WTC11 (cell line): ENCODE measurements at regions not wholly inside any gene's neighbourhood (a gene's known extent, or its start where the extent isn't known, plus 50 kb on each side); places are given as distances from the start of the nearest gene placed in this dataset.

ENCODE experiments used
- CBFB ChIP-seq: sonication (generic); formaldehyde crosslinking; IDR thresholded peaks from 2 replicates; pipeline ENCODE4 v1.8.1; 2022; ENCODE audit warnings: mild to moderate bottlenecking, low read depth, missing genetic modification reagents
- ESRRA ChIP-seq: sonication (generic); formaldehyde crosslinking; IDR thresholded peaks from 2 replicates; pipeline ENCODE4 v1.8.1; 2022; ENCODE audit warnings: mild to moderate bottlenecking, missing genetic modification reagents, borderline replicate concordance
- GABPB1 ChIP-seq: sonication (generic); formaldehyde crosslinking; IDR thresholded peaks from 2 replicates; pipeline ENCODE4 v1.8.1; 2023; ENCODE audit warnings: mild to moderate bottlenecking, missing genetic modification reagents
- GRHL2 ChIP-seq: fragments of 250-450 bp; sonication (Bioruptor Pico); IDR thresholded peaks from 2 replicates; pipeline ENCODE4 v1.8.0; 2022; ENCODE audit warnings: mild to moderate bottlenecking, moderate library complexity; ENCODE audit not compliant: insufficient replicate concordance, severe bottlenecking
- ZNF317 ChIP-seq: sonication (generic); formaldehyde crosslinking; IDR thresholded peaks from 2 replicates; pipeline ENCODE4 v1.8.1; 2023; ENCODE audit warnings: low read depth, mild to moderate bottlenecking, moderate library complexity, missing genetic modification reagents, borderline replicate concordance
- ZNF423 ChIP-seq: fragments of 250-450 bp; sonication (Bioruptor Pico); IDR thresholded peaks from 2 replicates; pipeline ENCODE4 v2.1.2; 2022; ENCODE audit warnings: mild to moderate bottlenecking, moderate library complexity
- TF ChIP-seq, protein P1 (sequence below): sonication (generic); formaldehyde crosslinking; IDR thresholded peaks from 2 replicates; pipeline ENCODE4 v1.8.1; 2023; ENCODE audit warnings: mild to moderate bottlenecking, moderate library complexity, missing genetic modification reagents
- TF ChIP-seq, protein P2 (sequence below): fragments of 200-600 bp; IDR thresholded peaks from 2 replicates; pipeline ENCODE4 v1.8.0; 2022; ENCODE audit warnings: antibody characterized with exemption
- TF ChIP-seq, protein P3 (sequence below): sonication (generic); formaldehyde crosslinking; IDR thresholded peaks from 2 replicates; pipeline ENCODE4 v1.8.1; 2022; ENCODE audit warnings: missing genetic modification reagents, borderline replicate concordance

DNA sequence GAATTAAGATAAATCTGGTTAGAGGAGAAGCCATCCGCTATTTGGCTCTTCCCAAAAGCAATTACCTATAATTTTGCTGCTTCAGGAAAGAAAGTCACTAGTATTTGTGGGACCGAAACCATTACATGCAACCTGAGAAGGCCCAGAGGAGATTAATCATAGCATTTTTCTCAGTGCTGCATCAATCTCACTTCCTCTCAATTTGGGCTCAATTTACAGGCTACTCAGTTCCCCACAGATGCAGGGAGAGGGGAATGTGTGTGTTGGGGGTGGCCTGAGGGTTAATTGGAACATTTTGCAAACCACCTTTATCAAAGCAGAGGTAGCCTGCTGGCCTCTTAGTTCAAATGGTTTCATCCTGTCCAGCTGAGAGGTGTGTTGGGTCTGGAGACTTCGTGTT is 394.7 kb upstream of the ASIC2 start:
- TF ChIP-seq GABPB1 (no peak), GRHL2 (CRISPR knock-in tag) (no peak), CBFB (CRISPR knock-in tag) (no peak), ZNF317 (no peak), ZNF423 (CRISPR knock-in tag) (no peak), ESRRA (no peak)
- TF ChIP-seq, protein P1, sequence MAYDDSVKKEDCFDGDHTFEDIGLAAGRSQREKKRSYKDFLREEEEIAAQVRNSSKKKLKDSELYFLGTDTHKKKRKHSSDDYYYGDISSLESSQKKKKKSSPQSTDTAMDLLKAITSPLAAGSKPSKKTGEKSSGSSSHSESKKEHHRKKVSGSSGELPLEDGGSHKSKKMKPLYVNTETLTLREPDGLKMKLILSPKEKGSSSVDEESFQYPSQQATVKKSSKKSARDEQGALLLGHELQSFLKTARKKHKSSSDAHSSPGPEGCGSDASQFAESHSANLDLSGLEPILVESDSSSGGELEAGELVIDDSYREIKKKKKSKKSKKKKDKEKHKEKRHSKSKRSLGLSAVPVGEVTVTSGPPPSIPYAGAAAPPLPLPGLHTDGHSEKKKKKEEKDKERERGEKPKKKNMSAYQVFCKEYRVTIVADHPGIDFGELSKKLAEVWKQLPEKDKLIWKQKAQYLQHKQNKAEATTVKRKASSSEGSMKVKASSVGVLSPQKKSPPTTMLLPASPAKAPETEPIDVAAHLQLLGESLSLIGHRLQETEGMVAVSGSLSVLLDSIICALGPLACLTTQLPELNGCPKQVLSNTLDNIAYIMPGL (CRISPR knock-in tag): no peak
- TF ChIP-seq, protein P2, sequence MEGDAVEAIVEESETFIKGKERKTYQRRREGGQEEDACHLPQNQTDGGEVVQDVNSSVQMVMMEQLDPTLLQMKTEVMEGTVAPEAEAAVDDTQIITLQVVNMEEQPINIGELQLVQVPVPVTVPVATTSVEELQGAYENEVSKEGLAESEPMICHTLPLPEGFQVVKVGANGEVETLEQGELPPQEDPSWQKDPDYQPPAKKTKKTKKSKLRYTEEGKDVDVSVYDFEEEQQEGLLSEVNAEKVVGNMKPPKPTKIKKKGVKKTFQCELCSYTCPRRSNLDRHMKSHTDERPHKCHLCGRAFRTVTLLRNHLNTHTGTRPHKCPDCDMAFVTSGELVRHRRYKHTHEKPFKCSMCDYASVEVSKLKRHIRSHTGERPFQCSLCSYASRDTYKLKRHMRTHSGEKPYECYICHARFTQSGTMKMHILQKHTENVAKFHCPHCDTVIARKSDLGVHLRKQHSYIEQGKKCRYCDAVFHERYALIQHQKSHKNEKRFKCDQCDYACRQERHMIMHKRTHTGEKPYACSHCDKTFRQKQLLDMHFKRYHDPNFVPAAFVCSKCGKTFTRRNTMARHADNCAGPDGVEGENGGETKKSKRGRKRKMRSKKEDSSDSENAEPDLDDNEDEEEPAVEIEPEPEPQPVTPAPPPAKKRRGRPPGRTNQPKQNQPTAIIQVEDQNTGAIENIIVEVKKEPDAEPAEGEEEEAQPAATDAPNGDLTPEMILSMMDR: no peak
- TF ChIP-seq, protein P3, sequence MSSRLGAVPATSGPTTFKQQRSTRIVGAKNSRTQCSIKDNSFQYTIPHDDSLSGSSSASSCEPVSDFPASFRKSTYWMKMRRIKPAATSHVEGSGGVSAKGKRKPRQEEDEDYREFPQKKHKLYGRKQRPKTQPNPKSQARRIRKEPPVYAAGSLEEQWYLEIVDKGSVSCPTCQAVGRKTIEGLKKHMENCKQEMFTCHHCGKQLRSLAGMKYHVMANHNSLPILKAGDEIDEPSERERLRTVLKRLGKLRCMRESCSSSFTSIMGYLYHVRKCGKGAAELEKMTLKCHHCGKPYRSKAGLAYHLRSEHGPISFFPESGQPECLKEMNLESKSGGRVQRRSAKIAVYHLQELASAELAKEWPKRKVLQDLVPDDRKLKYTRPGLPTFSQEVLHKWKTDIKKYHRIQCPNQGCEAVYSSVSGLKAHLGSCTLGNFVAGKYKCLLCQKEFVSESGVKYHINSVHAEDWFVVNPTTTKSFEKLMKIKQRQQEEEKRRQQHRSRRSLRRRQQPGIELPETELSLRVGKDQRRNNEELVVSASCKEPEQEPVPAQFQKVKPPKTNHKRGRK (CRISPR knock-in tag): no peak
